ENCODE measurements at regions not wholly inside any gene's neighbourhood (a gene's known extent, or its start where the extent isn't known, plus 50 kb on each side); places are given as distances from the start of the nearest gene placed in this dataset.

GRCh38 chrX:11881485-11882170 lies 123.6 kb downstream of the MSL3 start:
- TF ChIP-seq POLR2A (IDR thresholded peaks at IDR 0.05) (no peak), CTCF (IDR thresholded peaks at IDR 0.05) (no peak), POLR2AphosphoS5 (IDR thresholded peaks at IDR 0.05) (no peak)

All from upper lobe of left lung (tissue), 4 donors.